ENCODE measurements at regions not wholly inside any gene's neighbourhood (a gene's known extent, or its start where the extent isn't known, plus 50 kb on each side); places are given as distances from the start of the nearest gene placed in this dataset.

DNA sequence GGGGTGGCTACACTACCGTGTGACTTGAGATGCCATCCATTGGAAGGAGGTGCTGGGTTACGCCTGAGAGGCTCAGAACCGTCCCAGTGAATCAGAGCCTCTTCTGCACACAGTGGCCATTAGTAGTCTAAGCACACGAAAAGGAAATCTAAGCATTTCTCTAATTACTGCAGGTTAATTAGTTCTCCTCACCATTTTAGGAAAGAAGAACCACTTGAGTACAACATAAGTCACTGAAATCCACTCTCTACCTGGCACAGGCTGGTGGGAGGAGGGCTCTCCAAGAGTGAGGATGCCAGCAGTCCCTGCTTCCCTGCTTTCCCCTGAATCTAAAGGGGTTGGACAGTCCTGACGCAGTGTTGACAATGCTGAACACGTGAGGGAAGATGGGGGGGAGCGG, 606.3 kb downstream of the NPHP4 start:
- no peak for DNase-seq (ENCODE audit: low read depth, low spot score)

DNA sequence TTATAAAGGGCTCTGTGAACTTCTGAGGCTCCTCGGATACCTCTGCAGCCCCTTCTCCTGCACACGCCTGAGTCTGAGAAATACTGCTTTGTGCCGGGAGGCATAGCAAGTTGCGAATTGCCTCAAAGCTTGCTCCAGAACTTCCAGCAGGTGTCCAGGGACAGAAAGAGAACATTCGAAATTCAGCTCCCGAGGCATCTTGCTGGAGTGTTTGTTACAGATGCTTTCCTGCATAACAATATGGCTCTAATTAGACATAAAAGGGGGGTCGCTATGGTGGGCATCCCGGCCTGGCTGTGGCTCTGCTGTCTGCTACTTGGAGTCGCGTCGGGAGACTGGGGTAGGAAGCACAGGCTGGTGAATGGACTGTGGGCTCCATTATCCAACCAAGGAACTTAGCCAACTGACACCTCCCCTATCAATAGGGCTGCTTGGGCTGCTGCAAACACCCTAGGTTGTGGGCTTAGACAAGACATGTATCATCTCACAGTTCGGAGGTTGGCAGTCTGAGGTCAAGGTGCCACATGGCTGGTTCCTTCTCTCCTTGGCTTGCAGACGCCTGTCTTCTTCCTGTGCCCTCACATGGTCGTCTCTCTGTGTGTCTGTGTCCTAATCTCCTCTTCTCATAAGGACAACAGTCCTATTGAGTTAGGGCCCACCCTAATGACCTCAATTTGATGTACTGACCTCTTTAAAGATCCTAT, 607.0 kb downstream of the NPHP4 start:
- DNase-seq (ENCODE audit: low read depth, low spot score): no peak

DNA sequence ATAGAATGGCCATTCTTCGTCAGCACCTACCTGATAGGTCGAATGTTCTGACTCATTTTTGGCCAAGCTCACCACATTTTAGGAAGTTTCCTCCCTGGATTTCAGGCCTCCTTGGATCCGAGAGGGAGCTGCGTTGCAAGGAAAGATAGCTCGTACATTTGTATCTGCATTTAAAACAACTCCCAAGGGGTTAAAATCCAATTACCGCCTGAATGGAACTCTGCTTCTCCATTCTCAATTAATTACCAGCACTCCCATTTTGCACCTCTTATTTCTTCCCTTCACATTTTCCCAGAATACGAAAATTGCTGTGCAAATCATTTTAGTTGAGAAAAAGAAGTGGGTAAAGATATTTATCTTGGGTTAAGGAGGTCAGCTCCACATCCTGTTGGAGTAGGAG, 610.7 kb downstream of the NPHP4 start:
- DNase-seq (ENCODE audit: low read depth, low spot score): no peak

DNA sequence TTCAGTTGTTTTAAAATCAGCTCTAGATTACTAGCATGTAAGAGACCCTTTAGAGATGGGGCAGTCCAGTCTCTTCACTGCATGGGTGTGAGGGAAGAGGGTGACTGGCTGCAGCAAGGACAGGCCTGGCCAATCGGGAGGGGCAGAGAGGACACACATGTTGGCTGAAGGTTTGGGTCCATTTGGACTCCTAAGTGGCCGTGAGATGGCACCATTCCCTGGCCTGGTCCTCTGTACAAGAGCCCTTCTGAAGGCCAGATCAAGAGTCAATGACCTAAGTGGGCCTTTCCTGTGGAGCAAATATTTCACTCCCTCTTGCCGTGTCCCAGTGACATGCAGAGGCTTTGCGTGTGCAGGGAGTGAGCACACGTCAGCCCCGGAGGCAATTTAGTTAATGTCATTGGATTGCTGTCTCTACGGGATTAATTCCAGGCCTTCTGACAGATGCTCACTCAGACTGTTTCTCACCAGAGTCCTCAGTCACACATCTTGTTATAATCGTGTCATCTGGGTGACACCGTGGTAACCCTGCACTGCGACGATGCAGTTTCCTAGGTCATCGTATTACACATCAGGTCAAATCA, 613.0 kb downstream of the NPHP4 start:
- no peak for DNase-seq (ENCODE audit: low read depth, low spot score)

DNA sequence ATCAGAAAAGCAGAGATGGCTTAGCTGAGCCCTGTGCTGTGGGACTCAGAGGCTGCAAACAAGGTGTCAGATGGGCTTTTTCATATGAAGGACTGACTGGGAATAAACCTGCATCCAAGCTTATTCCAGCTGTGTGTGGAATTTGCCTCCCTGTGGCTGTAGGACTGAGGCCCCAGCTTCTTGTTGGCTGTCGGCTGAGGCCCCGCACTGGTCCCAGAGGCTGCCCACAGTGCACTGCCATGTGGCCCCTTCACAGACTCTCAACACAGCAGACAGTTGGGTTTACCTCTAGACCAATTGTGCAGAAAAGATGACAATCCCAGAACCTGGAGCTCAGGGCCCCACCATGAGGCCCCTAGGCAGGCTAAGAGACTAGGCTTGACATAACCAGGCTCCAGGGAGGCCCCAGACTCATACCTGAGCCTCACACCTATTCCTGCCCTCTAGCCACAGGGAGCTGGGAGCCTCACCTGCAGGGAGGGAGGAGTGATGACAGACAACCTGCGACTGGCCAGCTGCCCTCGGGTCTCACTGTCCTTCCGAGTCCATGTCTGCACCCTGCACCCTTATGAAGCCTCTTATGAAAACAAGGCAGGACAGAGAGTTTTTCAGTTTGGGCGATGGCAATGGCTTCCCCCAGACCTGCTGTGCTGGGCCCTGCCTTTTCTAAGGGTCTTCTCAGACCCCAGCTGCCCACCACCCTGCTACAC, 615.5 kb downstream of the NPHP4 start:
- DNase-seq (ENCODE audit: low read depth, low spot score): no peak

DNA sequence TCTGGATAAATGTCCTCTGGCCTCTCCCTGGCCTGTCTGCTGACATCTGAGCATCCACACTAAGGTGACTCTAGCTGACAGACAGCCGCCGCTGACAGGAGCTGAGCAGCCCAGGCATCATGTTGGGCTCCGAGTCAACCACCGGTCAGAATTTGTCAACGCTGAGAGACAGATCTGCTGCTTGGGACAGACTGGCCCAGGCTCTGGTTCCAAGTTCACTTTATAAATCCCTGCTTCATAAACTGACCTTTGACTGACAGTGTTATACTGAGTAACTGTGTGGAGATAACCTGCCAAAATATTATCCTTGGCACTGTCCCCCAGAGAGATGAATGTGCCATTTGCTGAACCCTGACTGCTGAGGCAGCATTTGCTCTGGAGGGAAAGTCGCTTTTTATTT, 616.7 kb downstream of the NPHP4 start:
- no peak for DNase-seq (ENCODE audit: low read depth, low spot score)

DNA sequence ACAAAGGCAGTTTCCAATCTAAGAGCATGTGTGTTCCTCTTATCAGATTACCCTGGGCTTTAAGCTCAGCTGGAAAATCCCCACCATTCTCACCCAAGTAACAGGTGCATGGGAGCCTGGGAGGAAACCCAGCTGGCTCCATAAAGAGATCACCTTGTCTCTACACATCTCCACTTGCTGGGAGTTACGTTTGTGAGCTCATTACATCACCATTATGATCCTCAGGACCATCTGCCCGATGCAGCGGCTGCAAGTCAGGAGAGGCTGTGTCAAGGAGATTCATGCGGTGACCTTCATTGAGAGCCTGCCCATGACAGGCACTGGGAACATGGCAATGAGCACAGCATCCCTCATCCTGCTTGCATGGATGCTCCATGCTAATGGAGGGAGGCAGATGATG, 618.0 kb downstream of the NPHP4 start:
- DNase-seq (ENCODE audit: low read depth, low spot score): no peak

DNA sequence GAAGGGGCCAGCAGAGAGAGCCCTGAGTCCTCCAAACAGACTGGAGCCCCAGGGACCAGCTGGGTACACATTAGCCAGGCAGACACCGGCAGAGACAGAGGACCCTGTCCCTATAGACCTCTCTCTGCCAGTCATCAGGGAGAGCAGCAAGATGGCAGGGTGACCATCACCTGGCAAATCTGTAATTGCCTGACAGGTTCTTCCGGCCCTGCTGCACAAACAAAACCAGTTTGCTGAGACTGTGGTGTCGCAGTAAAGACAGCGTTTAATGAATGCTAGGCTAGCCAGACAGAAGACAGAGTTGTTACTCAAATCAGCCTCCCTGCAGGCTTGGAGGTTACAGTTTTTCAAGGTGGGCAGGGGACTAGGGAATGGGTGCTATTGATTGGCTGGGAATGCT, 618.9 kb downstream of the NPHP4 start:
- DNase-seq (ENCODE audit: low read depth, low spot score): no peak

DNA sequence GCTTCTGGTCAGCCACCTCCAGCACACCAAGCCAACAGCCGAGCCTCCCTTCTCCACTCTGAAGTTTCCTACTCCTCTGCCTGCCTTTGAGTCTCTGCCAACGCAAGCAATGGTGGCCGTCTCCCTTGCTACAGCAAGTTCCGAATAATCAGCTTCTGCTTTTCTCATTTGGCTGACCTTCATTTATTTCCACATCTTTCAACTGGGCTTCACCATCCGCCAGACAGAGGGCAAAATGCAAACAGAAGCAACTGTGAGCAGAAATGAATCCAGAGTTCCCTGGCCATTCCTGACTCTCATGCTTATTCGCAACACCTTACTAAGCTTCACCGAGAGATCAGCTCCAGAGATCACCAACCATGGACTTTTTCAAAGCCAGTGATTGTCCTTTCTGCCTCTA, 621.0 kb downstream of the NPHP4 start:
- no peak for DNase-seq (ENCODE audit: low read depth, low spot score)

DNA sequence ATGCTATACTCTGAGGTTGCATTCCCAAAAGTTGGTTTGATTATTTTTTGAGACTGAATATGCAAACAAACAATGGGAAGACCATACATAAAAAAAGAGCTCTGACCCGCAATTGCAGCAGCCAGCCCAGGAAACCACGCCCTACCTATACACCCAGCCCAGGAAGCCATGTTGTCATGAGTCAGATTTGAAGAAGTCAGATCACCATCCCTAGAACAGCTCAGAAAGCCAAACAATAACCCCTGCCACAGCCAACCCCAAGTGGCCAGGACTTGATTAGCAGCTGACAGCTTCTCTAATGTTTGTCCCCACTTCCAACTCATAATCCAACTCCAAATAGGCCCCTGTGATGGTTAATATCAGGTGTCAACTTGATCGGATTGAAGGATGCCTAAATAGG, 621.9 kb downstream of the NPHP4 start:
- no peak for DNase-seq (ENCODE audit: low read depth, low spot score)

DNA sequence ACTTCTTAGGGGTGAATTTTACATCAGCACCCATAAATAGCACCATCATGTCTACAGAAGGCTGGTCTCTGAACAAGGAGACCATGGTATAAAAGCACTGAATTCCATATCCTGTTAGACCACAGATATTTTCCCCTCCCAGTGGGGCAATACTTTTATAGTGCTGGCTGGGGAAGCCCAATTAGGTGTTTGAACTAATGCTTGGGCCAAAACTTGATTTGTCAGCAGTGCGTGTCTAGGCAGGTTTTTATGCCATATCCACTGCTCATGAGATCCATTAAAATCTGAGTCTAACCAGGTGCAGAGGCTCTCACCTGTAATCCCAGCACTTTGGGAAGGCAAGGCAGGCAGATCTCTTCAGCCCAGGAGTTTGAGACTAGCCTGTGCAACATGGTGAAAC, 623.0 kb downstream of the NPHP4 start:
- no peak for DNase-seq (ENCODE audit: low read depth, low spot score)

DNA sequence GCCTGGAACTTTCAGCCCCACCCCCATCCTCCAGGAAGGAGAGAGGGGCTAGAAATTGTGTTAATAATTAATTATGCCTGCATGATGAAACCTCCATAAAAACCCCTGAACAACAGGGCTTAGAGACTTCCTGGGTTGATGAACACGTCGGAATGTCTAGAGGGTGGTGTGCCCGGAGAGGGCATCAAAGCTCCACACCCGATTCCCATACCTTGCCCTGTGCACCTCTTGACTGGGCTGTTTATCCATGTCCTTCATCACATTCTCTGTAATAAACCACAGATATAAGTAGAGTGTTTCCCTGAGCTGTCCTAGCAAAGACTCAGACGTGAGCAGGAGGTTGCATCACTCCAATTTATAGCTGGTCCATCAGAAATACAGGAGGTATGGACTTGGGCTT, 624.0 kb downstream of the NPHP4 start:
- DNase-seq (ENCODE audit: low read depth, low spot score): no peak

DNA sequence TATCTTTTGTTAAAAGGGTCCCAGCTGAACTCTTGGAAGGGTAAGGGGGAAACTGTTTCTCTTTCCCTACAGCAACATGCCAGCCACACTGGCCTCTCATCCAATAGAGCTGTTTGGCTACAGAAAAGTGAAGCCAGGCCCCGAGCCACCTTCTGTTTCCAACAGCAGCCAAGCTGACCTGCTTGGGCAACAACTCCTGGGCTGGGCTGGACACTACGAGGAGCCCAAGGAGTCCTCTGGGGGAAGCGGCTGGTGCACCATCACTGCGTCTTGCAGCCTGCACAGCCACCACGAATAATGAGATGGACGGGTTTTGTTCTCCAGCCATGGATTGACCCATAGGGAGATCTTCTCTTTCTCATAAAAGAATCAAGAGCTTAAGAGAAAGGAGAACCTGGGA, 624.9 kb downstream of the NPHP4 start:
- DNase-seq (ENCODE audit: low read depth, low spot score): no peak

DNA sequence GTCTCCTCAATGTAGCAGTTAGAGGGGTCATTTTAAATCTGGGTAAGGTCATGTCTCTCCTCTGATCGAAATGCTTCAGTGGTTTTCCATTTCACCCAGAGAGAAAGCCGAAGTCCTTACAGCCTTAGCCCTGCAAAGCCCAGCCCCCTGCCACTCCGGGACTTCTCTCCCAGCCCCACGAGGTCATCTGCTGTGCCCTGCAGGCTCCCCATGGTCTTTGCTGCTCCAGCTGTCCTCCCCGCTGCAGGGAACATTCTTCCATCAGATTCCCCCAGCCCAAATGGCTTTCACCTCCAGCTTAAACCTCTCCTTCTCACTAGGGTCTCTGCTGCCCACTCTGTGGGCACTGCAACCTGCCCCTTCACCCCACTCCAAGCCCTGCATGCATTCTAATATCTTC, 626.5 kb downstream of the NPHP4 start:
- DNase-seq (ENCODE audit: low read depth, low spot score): no peak

DNA sequence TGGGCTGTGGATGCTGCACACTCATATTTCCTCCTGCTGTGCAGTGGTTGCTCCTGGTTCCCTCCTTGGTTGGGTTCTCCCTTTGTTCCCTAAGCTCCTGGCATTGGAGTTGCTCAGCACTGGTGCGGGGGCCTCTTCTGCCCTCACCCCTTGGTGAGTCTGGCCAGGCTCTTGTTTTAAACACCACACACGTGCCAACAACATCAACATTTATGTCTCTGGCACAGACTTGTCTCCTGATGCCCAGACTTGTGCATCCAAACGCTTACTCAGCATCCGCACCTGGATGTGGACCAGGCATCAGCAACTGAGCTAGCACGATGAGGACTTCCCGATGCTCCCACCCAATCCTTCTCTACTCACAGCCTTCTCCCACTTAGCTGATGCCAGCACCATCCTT, 627.6 kb downstream of the NPHP4 start:
- no peak for DNase-seq (ENCODE audit: low read depth, low spot score)

DNA sequence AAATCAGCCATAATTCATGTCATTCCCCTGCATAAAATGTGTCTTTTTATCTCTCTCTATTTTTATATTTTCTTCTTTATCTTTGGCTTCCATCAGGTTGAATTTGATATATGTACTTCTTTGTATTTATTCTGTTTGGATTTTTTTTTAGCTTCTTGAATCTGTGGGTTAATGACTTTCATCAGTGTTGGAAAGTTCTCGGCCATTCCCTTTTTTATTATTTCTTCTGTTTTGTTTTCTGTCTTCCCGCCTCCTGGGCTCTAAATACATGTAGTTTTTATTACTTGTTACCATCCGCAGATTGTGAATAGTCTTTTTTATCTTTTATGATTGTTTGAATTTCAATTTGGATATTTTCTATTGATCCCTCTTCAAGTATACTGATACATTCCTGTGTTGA, 637.5 kb downstream of the NPHP4 start:
- no peak for DNase-seq (ENCODE audit: low read depth, low spot score)

DNA sequence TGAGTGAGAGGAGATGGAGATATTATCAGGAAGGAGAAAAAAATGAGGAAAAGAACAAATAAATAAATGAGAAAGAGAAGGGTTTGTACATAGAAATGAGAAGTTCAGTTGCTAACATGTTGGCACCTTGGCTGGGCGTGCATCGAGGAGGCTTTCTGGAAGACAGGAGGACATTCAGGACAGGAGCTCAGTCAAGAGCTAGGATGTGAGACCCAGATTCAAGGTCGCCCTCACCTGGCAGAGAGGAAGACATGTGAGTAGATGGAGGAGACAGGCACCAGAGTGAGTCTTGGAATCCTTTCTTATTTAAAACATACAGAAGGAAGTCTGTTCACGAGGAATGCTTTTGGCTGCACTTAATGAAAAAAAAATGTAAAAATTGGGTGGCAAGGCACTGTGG, 640.9 kb downstream of the NPHP4 start:
- DNase-seq (ENCODE audit: low read depth, low spot score): no peak

DNA sequence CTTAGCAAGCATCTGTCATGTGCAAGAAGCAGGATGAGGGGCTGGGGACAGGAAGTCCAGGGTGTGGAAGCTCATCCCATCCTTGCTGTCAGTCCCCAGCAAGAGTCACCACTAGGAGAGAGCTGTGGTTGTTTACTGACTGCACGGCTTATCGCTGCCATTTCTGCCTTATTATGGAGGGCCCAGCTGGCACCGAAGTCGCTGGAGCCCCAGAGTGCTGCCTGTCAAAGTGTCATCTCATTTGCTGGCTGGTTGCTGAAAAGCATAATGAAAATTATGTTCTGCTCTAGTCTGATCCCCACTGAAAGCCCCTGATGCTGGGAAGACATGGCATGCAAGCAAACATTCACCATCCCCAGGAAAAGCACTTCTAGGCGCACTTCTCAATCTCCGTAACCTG, 642.7 kb downstream of the NPHP4 start:
- no peak for DNase-seq (ENCODE audit: low read depth, low spot score)

DNA sequence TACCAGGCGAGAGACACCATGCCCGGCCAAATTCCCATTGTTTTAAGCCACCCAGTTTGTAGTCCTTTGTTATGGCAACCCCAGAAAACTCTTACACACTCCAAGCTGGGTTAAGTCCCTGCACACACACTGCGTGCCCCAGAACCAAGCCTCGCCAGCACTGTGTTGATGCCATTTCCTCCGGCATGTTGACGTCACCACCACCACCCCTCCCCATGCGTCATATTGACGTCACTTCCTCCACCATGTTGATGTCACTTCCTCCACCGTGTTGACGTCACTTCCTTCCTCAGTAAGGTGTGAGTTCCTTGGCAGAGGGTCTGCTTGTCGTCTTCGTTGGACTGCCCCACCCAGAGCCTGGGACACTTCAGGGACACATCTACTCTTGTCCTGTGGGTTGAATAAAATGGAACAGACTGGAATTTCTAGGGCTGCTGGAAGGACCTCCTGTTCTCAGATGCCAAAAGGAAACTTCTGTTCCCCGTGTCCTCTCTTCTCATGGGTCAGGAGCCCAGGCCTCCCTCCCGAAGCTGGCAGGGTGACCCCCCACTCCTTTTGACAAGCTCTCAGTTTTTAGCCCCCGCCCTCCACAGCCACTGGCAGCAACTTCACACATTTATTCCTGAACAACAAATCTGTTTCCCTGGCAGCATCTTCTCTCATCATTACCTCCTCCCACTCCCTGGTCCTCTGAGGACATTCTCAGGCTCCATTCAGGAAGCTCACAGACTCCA, 643.3 kb downstream of the NPHP4 start:
- no peak for DNase-seq (ENCODE audit: low read depth, low spot score)

DNA sequence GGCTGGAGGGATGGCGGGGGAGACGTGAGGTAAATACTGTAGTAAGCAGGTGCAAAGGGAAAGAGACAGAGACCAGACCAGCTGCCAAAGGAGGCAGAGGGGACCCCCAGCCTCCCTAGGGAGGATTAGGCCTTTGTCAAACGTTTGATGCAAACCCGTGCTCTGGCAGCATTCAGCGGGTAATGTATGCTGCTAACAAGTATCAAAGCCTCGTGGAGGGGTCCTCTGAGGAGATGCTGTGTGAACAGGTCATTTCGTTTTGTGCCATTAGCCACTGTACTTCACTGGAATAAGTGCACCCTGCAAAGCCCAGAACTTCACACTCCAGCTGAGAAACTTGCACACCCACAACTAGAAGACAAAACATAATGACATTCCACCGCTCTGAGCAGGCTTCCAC, 644.5 kb downstream of the NPHP4 start:
- no peak for DNase-seq (ENCODE audit: low read depth, low spot score)

DNA sequence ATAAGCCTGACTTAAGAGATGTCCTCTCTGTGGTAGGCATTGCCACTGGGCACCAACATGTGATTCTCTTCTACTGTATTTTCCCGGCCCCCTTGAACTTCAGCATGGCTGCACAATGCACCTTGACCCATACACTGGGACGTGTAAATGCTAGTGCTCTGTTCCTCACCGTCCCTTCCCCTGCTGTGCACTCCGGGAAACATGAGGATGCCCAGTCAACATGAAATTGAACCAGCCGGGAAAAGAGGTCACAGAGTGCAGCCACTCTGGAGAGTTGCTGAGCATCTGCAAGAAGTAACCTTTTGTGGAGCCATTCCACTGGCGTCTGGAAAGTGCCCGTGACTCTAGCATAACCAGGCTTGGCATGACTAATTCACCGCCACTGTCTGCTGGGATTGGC, 646.7 kb downstream of the NPHP4 start:
- no peak for DNase-seq (ENCODE audit: low read depth, low spot score)

DNA sequence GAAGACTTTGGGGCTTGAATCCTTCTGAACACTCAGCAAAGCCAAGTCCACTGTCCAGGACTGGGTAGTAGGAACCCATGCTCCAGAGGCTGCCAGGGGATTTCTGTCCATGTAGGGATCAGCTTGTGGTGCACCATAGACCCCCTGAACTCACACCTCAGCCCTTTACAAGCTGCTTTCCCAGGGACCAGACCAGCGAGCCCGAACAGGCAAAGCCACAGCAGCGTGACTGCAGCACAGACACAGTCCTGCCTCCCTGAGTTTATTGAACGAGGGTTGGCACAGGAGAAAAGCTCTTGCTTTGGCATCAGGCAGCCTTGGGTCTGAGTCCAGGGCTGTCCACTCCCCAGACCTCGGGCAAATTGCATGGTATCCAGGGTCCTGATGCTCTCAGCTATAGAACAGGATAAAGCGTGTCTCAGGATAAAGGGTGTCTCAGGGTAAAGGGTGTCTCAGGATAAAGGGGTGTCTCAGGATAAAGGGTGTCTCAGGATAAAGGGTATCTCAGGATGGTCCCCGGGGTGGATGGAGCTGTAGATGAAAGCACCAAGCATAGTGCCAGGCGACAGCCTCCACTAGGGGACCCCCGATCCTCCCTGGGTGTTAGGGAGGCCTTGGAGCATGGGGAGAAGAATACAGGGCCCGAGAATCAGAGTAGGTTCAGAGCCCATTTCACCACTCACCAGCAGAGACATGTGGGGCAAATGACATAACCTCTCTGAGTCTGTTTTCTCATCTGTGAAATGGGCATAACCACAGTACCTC, 648.8 kb downstream of the NPHP4 start:
- no peak for DNase-seq (ENCODE audit: low read depth, low spot score)
